MV-4-11 (cell line): ENCODE measurements at regions not wholly inside any gene's neighbourhood (a gene's known extent, or its start where the extent isn't known, plus 50 kb on each side); places are given as distances from the start of the nearest gene placed in this dataset.
"Not testable (repeated sequence)": the region's sequence is repeated elsewhere in the genome, so short reads cannot be mapped to it uniquely, and the experiment has no call there.

Experiments used
- DNase-seq: peaks from one replicate; lab custom pipeline; 2025; lab: John Stamatoyannopoulos, UW

GRCh38 chr5:163696579-163696887, 191.1 kb downstream of the MAT2B start:
- DNase-seq, result no peak

- no peak for DNase-seq
These were observed 200.8 kb downstream of the MAT2B start for GRCh38 chr5:163706053-163706771.

GRCh38 chr5:163712011-163712410, 206.6 kb downstream of the MAT2B start:
- DNase-seq, result no peak

- no peak for DNase-seq
These were observed 212.9 kb downstream of the MAT2B start for GRCh38 chr5:163718272-163718671.

- no peak for DNase-seq
These were observed 218.9 kb downstream of the MAT2B start for GRCh38 chr5:163724305-163724704.

GRCh38 chr5:163727028-163727427, 221.6 kb downstream of the MAT2B start:
- peak; percentile 10 for DNase-seq

GRCh38 chr5:163730206-163730756, 224.9 kb downstream of the MAT2B start:
- DNase-seq, result no peak

GRCh38 chr5:163731256-163731655, 225.8 kb downstream of the MAT2B start:
- no peak for DNase-seq

GRCh38 chr5:163735069-163735468, 229.7 kb downstream of the MAT2B start:
- DNase-seq, result no peak

- DNase-seq, result no peak
These were observed 242.2 kb downstream of the MAT2B start for GRCh38 chr5:163747586-163747985.

- no peak for DNase-seq
These were observed 243.5 kb downstream of the MAT2B start for GRCh38 chr5:163748934-163749333.

- DNase-seq, result not testable (repeated sequence)
These were observed 245.0 kb downstream of the MAT2B start for GRCh38 chr5:163750415-163750814.

- no peak for DNase-seq
These were observed 250.1 kb downstream of the MAT2B start for GRCh38 chr5:163755505-163755904.

- DNase-seq, result no peak
These were observed 250.8 kb downstream of the MAT2B start for GRCh38 chr5:163756170-163756569.

- no peak for DNase-seq
These were observed 251.9 kb downstream of the MAT2B start for GRCh38 chr5:163757344-163757743.

- no peak for DNase-seq
These were observed 252.9 kb downstream of the MAT2B start for GRCh38 chr5:163758283-163758711.

- no peak for DNase-seq
These were observed 253.7 kb downstream of the MAT2B start for GRCh38 chr5:163759000-163759704.

- DNase-seq, result no peak
These were observed 255.1 kb downstream of the MAT2B start for GRCh38 chr5:163760498-163760897.

- no peak for DNase-seq
These were observed 261.7 kb downstream of the MAT2B start for GRCh38 chr5:163766936-163767670.

- DNase-seq, result no peak
These were observed 265.2 kb downstream of the MAT2B start for GRCh38 chr5:163770625-163771024.

- DNase-seq, result no peak
These were observed 266.8 kb downstream of the MAT2B start for GRCh38 chr5:163772241-163772640.

- no peak for DNase-seq
These were observed 267.2 kb downstream of the MAT2B start for GRCh38 chr5:163772644-163773043.

GRCh38 chr5:163773226-163773625, 267.8 kb downstream of the MAT2B start:
- no peak for DNase-seq
